T-helper 9 cell (primary cell): ENCODE measurements at regions not wholly inside any gene's neighbourhood (a gene's known extent, or its start where the extent isn't known, plus 50 kb on each side); places are given as distances from the start of the nearest gene placed in this dataset.

Experiments
- DNase-seq: peaks from one replicate; pipeline ENCODE4 v3.0.0-alpha.2; 2020

DNA sequence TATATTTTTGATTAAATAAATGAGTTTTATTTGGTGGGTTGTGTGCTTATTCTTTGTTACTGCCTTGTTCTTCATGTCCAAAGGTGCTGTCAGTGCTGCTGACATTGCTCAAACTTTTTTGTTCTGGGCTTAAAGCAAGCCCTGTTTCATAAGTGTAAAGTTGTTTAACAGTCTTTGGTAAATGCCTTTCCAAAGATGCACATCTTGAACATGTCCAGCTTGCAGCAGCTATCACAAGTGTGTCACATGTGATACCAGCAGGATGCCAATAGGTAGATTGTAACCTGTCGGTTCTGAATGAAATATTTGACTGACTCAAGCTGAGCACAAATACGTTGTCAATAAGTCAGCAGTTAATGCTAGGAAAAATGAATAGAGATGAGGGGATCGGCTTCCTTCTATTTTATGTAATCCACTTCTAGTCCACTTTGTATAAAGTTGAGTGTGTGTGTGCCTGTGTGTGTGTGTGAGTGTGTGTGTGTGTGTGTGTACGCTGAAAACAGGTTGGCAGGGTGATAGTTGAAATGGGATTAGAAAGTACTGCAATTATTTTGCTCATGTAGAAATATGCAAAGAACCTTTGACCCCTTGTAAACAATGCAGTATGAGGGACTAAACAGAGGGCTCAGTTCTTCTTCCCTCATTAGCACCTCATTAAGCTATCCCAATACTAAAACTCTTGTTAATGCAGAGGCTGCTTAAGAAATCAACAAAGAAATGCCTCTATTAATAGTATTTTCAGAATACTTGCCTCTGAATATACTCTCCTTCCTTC is 986.5 kb downstream of the TUSC7 start:
- DNase-seq: no peak

DNA sequence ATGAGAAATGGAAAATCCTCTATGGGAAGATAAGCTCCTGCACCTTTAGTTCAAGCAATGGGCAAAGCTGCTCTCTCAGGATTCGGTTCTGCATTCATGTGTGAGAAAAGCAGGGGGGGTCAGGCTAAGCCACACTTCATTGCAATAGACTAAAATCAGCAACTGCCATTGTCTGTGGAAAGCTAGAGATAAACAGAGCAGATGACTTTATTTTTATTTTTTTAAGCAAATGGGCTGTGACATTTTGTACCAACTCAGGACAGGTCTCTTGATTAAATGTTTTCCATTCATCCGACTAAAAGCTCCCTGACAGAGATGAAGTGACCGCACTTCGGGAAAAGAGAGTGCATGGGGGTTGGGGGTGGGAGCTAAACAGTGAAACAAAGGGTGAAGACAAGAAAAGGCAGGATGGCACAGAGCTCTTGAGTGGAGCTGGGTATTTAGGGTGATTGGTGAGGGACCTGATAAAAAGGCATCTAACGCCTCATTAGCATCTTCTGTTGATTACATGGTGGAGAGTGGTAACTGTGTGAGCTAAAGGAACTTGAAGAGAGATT is 987.4 kb downstream of the TUSC7 start:
- DNase-seq: no peak

- DNase-seq: no peak
These were observed 989.5 kb downstream of the TUSC7 start for GRCh38 chr3:117699058-117699457.

GRCh38 chr3:117700573-117701360 is 991.2 kb downstream of the TUSC7 start:
- no peak for DNase-seq

GRCh38 chr3:117705011-117705410 is 995.4 kb downstream of the TUSC7 start:
- DNase-seq: no peak

DNA sequence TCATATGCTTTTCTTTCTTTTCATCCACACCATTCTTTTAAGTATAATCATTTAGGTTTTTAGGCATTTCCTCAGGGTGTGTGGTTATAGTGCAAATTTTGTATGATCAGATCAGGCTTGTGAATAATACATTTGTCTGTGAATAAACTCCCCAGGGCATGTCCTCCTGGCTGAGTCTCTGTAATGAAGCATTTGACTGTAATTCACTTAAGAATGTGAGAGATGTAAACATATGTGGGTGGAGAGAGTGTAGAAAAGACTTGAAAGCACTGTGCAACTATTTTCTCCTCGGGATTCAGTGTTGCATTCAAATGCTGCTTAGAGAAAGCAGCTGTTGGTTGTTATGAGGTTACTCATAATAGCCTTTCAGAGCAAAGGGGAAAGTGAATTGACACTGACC is 996.5 kb downstream of the TUSC7 start:
- no peak for DNase-seq

DNA sequence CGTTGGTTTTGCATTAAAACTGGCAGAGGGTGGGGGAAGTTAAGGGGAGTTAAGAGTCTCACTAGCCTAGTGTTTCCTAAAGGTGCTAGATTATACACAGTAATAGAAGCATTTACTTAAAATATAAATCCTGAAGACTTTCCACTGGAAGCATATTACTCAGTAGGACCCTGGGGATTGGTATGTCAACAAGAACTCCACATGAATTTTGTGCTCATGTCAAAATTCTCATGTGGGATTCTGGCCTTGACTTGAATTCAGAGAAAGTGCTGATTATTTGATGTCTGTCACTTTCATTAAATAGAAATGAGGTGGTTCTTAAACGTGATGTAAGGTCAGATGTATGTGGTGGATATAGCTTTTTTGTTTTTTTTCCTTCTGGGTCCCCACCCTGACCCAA is 997.2 kb downstream of the TUSC7 start:
- DNase-seq: no peak

DNA sequence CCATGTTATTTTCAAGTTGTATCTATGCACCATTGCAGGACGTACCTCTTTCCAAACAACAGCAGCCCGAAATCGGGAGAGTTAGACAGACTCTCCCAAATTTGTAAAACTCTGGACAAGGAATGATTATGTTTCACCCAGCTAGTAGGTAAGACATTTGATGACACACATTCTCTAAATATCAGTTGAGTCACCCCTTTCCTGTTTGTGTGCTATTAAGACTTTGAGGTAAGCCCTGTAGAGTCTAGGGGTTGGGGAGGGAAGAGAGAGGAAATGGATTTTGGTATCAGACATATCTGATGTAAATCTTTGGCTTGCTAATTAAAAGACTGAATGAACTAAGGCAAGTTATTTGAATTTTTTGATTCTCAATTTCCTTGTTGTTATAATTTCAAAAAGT is 999.0 kb downstream of the TUSC7 start:
- no peak for DNase-seq

- no peak for DNase-seq
These were observed 999.5 kb downstream of the TUSC7 start for GRCh38 chr3:117709108-117709507.

DNA sequence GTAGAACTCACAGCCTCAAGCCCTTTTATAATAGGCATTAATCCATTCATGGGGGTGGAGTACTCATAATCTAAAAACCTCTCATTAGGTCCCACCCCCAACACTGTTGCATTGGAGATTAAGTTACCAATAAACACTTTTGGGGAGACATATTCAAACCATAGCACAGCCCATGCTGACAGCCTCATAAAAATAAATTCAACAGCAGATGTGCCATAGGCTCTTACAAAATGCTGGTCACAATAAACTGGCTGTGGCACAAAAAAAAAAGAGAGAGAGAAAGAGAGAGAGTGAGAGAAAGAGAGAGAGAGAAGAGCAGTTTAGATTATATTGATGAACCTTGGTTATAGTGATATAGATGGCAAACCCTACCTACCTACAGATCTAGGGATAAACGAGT is 1000.9 kb downstream of the TUSC7 start:
- no peak for DNase-seq

- DNase-seq: no peak
These were observed 1009.8 kb downstream of the TUSC7 start for GRCh38 chr3:117719316-117719926.

DNA sequence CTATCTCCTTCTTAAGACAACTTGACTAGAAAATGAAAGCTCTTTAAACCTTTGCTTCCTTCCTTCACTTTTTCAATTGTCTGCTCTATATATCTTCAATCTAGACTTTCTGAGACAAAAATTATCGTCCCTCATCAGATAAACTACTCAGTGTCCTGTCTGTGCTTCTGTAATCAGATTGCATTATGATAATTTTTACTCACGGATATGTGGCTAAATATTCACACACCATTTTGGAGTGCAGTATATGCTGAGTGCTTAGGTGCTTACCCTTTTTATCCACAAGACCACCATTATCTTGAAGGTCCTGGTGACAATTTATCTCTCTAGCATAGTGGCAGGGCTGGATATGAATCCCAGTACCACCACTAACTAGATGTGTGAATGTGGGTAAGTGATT is 1012.3 kb downstream of the TUSC7 start:
- no peak for DNase-seq

- DNase-seq: no peak
These were observed 1013.3 kb downstream of the TUSC7 start for GRCh38 chr3:117722856-117723255.

DNA sequence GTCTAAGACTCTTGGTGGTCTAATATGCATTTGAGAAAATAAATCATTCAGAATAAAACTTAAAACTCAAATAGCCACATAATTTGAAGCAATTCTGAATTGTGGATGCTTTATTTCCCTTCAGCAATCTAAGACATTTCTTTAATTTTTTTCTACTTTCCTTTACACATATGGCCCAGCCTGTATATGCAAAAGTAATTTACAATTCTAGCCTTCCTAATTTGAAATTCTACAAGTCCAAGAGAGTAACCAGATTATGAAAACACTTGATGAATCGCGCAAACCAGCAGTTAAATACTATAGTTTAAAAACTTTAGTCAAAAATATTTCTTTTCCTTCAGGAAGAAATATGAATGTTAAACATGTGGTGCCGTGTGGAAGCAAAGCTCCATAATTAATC is 1014.2 kb downstream of the TUSC7 start:
- DNase-seq: no peak

DNA sequence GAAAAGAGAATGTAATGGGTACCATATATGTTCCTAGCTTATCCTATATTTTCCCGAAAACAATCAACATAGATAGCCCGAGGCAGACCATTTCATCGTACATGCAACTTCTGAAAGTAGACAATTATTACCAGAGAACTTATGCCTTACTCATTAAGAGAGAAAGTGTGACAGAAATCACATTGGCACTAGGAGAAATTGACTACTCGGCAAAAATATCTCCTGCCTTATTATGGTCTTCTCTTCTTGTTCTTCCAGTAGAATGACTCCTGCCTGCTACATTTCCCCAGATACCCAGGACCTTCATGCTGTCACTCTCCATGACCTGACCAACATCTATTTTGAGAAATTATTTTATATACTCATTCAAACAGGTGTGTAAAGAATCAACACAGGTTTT is 1015.7 kb downstream of the TUSC7 start:
- DNase-seq: no peak

DNA sequence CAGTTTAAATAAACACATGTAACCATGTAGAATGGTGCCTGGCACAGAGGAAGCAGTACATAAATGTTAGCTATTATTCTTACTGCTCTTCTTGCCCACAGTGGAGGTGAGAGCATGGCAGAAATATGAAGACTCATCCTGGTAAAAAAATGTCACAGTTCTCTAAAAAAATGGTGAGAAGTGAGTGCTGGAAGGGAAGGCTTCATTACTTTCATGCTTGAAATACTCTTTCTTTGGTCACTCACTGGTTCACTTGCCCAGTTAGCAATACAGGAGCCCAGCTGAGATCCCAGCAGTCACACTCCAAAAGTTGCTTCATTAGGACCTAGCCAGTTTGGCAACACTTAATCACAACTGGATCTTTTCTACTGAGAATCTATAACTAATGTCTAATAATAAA is 1017.2 kb downstream of the TUSC7 start:
- no peak for DNase-seq

DNA sequence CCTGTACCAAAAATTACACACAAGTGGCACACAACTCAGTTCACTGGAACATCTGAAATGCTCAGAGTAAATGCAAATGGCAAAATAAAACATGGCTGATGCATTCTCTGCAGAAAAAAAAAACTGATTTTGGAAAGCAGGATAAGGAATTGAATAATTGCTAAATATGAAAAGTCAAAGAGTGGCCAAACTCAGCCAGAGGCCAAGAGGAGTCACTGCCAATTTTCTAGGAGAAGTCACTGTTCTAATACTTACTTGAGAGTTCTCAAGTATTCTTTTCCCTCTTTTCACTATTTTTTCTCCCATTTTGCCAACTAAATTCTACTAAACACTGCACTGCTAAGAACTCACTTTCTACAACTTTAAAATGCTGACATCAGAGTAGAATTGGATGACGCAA is 1018.6 kb downstream of the TUSC7 start:
- DNase-seq: no peak

DNA sequence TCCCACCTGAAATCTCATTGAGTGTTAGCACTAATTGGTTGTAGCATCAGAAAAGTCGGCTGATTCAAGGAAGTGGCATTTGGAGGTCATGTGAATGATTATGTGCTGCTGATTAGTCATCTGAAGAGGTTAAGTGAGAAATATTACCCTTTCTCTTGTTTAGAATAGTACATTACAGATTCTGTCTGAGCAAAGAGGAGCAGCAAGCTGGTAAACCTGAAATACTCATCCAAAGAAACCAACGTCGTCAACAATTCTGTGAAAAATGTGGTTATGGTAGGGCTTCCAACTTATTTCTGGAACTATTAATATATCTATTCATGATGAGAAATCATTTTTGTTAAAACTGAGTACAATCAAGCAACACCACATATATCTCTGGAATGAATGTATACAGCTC is 1024.9 kb downstream of the TUSC7 start:
- no peak for DNase-seq

GRCh38 chr3:117735481-117736101 is 1026.0 kb downstream of the TUSC7 start:
- DNase-seq: no peak

DNA sequence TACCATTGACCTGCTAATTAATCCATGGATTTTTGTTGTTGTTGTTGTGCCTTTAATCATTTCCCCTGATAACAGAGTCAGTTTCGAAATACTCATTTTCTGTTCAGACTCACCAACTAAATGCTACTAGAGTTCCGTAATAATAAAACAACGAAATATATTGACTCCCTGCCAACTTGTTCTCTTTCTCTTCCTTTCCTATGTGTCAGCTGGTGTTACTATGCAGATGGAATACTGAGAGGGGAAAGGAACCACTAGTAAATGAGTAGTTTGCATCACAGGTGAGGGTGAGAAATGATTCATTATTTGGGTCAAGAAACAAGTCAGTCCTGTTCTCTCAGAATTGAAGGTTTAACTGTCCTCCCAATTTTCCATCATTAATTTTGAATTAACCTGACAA is 1027.3 kb downstream of the TUSC7 start:
- no peak for DNase-seq

DNA sequence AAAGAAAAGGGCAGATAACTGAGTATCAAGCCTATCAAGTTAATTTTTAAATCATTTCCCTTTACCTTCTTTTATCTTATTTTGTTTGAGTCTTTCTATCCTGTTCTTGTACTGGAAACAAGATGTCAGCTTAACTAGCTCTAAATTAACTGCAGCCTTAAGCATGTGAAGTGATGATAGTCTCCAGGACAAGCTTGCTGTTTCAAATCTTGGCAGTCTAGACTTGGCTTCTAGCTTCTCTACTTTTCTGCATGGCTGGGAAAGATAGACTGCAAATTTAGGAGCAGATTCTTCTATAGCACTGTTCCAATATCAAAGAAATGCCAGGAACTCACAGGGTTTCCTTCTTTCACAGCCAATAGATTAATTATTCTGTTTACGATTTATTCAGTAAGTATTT is 1034.4 kb downstream of the TUSC7 start:
- DNase-seq: no peak

- DNase-seq: no peak
These were observed 1035.4 kb downstream of the TUSC7 start for GRCh38 chr3:117744935-117745334.

DNA sequence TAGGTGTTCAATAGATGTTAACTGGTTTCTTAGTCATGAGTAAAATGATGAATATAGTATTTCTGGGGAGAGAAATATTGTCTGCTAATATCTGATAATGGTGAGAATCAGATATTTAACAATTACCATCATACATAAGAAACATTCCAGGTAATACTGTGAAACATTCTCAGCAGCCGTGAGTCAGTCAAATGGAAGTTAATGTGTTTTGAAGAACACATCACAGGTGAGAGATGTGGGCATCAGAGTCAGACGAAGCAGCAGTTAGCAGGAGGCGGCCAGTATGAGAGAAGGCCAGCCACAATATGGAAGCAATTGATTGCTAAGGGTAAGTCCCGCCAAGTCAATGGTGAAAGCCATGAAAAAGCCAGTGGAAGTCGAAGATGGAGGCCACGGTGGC is 1035.9 kb downstream of the TUSC7 start:
- DNase-seq: no peak
